Breast epithelium (tissue), 4 donors: ENCODE measurements at regions not wholly inside any gene's neighbourhood (a gene's known extent, or its start where the extent isn't known, plus 50 kb on each side); places are given as distances from the start of the nearest gene placed in this dataset.

Source experiments
- DNase-seq, 2 donors: peaks; one replicate each; pipeline ENCODE4 v3.0.0-alpha.2; 2019; ENCODE audit warnings: low spot score in 2 of 2
- H3K27ac ChIP-seq, 2 donors: fragments of 200-600 bp; sonication (generic) in 1 of 2; one replicate each; pipeline ENCODE4 v1.5.1; 2016 to 2019; ENCODE audit warnings: mild to moderate bottlenecking in 1 of 2
- H3K27me3 ChIP-seq, 2 donors: fragments of 200-600 bp; sonication (generic) in 1 of 2; one replicate each; pipeline versions ENCODE4 v1.5.1 to v1.6.0; 2017 to 2019; ENCODE audit warnings: control low read depth in 1 of 2, mild to moderate bottlenecking in 1 of 2
- H3K36me3 ChIP-seq: fragments of 200-600 bp; one replicate; pipeline ENCODE4 v1.5.1; 2019
- H3K4me1 ChIP-seq, 2 donors: fragments of 200-600 bp; sonication (generic); one replicate each; pipeline ENCODE4 v1.5.1; 2016 to 2019; ENCODE audit warnings: control low read depth in 1 of 2
- H3K4me3 ChIP-seq, 3 donors: fragments of 200-600 bp; sonication (generic); 1 replicate in 2 of 3; 2 replicates in 1 of 3; pipeline ENCODE4 v1.5.1; 2016 to 2019; ENCODE audit warnings: mild to moderate bottlenecking in 3 of 3, moderate library complexity in 2 of 3
- H3K9me3 ChIP-seq, 2 donors: fragments of 200-600 bp; sonication (generic) in 1 of 2; one replicate each; pipeline ENCODE4 v1.5.1; 2016 to 2019; ENCODE audit warnings: control low read depth in 1 of 2
- CTCF ChIP-seq, 3 donors: fragments of 450-650 bp; IDR thresholded peaks; one replicate each; pipeline ENCODE4 v1.5.1; 2016 to 2017; ENCODE audit warnings: antibody characterized with exemption in 3 of 3, mild to moderate bottlenecking in 3 of 3, moderate library complexity in 3 of 3
- POLR2A ChIP-seq: fragments of 450-650 bp; IDR thresholded peaks from one replicate; pipeline ENCODE4 v1.6.1; 2016; ENCODE audit warnings: antibody characterized with exemption, mild to moderate bottlenecking, moderate library complexity
- POLR2AphosphoS5 ChIP-seq, 3 donors: sonication (generic); formaldehyde crosslinking; IDR thresholded peaks; one replicate each; pipeline ENCODE4 v1.6.1; 2017; ENCODE audit warnings: antibody characterized with exemption in 3 of 3
- intact Hi-C: fragments of 100-400 bp; cut with DNase I; formaldehyde crosslinking; loops from one replicate; pipeline ENCODE4 v1.15.1; 2023; ENCODE audit warnings: low total_unique reads

GRCh38 chr4:173835903-173836302 is 305.9 kb upstream of the HAND2 start:
- intact Hi-C loops, result no loop called here
- H3K4me3 ChIP-seq, result no peak overlapping the region
- no peak for DNase-seq
- no peak overlapping the region for H3K27ac ChIP-seq
- H3K4me1 ChIP-seq, result no peaks in the 10 kb centered on the region
- no peaks in the 10 kb centered on the region for H3K27me3 ChIP-seq
- H3K9me3 ChIP-seq, result no peaks in the 10 kb centered on the region
- TF ChIP-seq CTCF (IDR thresholded peaks at IDR 0.05) (no peak), POLR2AphosphoS5 (IDR thresholded peaks at IDR 0.05) (no peak), POLR2A (no peak)
- H3K36me3 ChIP-seq, result no peaks in the 10 kb centered on the region

- Histone ChIP-seq H3K27me3 (no peaks in the 10 kb centered on the region), H3K27ac (no peak overlapping the region), H3K9me3 (no peaks in the 10 kb centered on the region), H3K36me3 (no peaks in the 10 kb centered on the region), H3K4me1 (no peaks in the 10 kb centered on the region), H3K4me3 (no peak overlapping the region)
- intact Hi-C loops, result no loop called here
- TF ChIP-seq POLR2AphosphoS5 (IDR thresholded peaks at IDR 0.05) (no peak), POLR2A (no peak), CTCF (IDR thresholded peaks at IDR 0.05) (no peak)
- no peak for DNase-seq
These were observed 304.1 kb upstream of the HAND2 start for GRCh38 chr4:173834151-173834550.

- Histone ChIP-seq H3K4me3 (no peak overlapping the region), H3K36me3 (no peaks in the 10 kb centered on the region), H3K27me3 (no peaks in the 10 kb centered on the region), H3K4me1 (no peaks in the 10 kb centered on the region), H3K27ac (no peak overlapping the region), H3K9me3 (no peaks in the 10 kb centered on the region)
- no peak for DNase-seq
- TF ChIP-seq POLR2A (no peak), CTCF (IDR thresholded peaks at IDR 0.05) (no peak), POLR2AphosphoS5 (IDR thresholded peaks at IDR 0.05) (no peak)
- intact Hi-C loops, result no loop called here
These were observed 299.5 kb upstream of the HAND2 start for GRCh38 chr4:173829565-173829964.

GRCh38 chr4:173827707-173828106 is 297.7 kb upstream of the HAND2 start:
- H3K9me3 ChIP-seq, result no peaks in the 10 kb centered on the region
- DNase-seq, result no peak
- no peak overlapping the region for H3K27ac ChIP-seq
- no peaks in the 10 kb centered on the region for H3K27me3 ChIP-seq
- intact Hi-C loops, result no loop called here
- no peaks in the 10 kb centered on the region for H3K36me3 ChIP-seq
- no peaks in the 10 kb centered on the region for H3K4me1 ChIP-seq
- H3K4me3 ChIP-seq, result no peak overlapping the region
- no peak for TF ChIP-seq POLR2AphosphoS5 (IDR thresholded peaks at IDR 0.05)
- no peak for TF ChIP-seq CTCF (IDR thresholded peaks at IDR 0.05)
- TF ChIP-seq POLR2A, result no peak

- TF ChIP-seq CTCF (IDR thresholded peaks at IDR 0.05), result no peak
- TF ChIP-seq POLR2AphosphoS5 (IDR thresholded peaks at IDR 0.05), result no peak
- TF ChIP-seq POLR2A, result no peak
- no peak for DNase-seq
- H3K4me3 ChIP-seq, result no peak overlapping the region
- no peaks in the 10 kb centered on the region for H3K4me1 ChIP-seq
- intact Hi-C loops, result no loop called here
- H3K27ac ChIP-seq, result no peak overlapping the region
- no peaks in the 10 kb centered on the region for H3K36me3 ChIP-seq
- no peaks in the 10 kb centered on the region for H3K27me3 ChIP-seq
- H3K9me3 ChIP-seq, result no peaks in the 10 kb centered on the region
These were observed 291.8 kb upstream of the HAND2 start for GRCh38 chr4:173821876-173822275.
